HuH-7.5 (cell line): ENCODE measurements at regions not wholly inside any gene's neighbourhood (a gene's known extent, or its start where the extent isn't known, plus 50 kb on each side); places are given as distances from the start of the nearest gene placed in this dataset.
"Not testable (repeated sequence)": the region's sequence is repeated elsewhere in the genome, so short reads cannot be mapped to it uniquely, and the experiment has no call there.

Source experiments
- DNase-seq: peaks from one replicate; pipeline ENCODE4 v3.0.0; 2011; ENCODE audit warnings: low spot score

DNA sequence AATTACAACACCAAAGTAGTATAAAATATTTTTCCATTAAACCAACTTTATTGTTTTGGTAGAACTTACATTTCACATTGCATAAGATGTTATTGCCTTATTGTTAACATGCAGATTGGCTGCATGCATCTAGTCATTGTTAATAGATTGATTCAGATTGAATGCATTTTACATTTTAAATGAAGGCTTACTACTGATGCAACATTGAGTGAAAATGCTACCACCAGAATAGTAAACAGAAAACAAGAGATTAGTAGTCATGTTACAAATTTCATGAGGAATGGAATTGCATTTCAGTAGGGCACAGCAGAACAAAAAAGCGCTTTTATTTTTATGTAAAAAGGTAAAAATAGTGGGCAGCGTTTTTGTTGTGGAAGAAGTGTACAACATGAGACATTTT lies 298.3 kb downstream of the ARL4A start:
- no peak for DNase-seq

DNA sequence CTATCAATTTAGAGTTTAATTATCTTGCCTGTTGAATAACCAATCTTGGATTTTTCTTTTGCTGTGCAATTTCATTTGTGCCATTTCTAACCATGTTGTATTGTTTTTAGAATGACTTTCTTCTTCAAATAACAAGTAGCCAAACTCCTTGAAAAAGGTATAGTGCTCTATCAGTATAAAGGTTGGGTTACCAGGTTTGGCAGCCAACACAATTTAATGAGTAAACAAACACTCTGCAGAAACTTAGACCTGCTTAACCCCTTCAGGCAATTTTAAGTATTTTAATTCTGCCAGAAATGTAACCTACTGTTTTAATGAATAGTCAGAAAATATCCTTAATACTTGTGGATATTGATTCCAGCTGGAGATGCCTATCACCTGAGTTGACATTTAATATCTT lies 299.8 kb downstream of the ARL4A start:
- no peak for DNase-seq

DNA sequence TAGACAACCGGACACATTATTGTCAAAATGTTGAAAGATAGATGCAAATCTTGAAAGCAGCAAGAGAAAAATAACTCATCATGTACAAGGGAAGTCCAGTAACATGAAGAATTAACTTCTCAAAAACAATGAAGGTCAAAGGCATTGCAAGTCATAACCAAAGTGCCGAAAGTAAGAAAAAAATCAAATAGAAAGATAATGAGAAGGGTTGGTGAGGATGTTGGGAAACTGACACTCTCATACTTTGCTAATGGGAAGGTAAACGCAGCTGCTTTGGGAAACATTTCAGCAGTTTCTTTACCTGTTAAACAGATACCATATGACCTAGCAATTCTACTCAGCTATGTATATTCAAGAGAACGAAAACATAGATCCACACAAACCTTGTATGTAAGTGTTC lies 303.0 kb downstream of the ARL4A start:
- DNase-seq: no peak

DNA sequence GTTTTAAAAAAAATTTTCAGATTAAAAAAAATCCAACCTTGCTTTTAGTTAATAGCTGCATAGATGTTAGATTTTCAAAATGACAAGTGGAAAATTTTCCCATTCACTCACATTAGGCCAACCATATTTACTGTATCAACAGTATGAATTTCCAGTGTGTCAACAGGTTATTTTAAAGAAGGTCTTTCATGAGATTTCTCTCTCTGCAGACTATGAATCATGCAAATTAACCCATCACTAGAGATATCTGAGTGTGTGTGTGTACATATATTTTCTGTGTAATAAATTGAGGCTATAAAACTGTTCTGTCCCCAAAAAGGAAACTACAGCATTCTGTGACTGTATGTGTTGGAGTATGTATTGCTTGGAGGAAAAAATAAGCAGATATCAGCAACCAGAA lies 305.6 kb downstream of the ARL4A start:
- DNase-seq: no peak

DNA sequence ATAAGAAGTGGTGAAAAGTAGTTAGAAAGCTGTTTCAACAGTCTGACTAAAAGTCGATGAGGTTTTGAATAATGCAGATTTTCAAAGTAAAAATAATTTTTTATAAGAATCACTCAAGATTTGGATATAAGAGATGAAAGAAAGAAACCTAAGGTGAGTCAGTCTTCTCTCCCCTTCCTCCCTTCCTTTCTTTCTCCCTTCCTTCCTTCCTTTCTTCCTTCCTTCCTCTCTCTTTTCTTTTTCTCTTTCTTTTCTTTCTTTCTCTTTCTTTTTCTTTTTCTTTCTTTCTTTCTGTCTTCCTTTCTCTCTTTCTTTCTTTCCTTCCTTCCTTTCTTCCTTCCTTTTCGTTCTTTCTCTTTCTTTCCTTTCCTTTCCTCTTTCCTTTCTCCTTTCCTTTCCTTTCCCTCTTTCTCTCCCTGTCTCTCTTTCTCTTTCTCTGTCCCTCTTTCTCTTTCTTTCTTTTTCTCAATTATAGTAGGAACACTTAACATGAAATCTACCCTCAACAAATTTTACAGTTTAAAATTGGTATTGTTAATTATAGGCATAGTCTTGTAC lies 308.6 kb downstream of the ARL4A start:
- DNase-seq: no peak

DNA sequence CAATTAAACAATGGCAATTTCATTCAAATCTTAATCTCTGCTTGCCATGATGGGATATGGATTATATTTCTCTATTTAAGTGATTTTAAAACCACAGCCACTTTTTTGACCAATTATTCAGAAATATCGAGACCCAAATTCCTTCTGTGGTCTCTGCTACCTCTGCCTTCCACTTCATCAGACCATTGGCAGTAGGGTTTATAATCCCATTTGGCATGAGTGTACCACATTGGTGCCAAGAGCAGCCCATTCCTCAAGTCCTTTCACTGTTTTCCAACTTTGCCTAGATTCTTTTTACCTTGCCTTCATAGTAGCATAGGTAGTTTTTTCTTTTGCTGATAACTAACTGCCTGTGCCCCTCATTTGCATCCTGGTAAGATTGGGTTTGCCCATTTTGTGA lies 319.9 kb downstream of the ARL4A start:
- DNase-seq: no peak

DNA sequence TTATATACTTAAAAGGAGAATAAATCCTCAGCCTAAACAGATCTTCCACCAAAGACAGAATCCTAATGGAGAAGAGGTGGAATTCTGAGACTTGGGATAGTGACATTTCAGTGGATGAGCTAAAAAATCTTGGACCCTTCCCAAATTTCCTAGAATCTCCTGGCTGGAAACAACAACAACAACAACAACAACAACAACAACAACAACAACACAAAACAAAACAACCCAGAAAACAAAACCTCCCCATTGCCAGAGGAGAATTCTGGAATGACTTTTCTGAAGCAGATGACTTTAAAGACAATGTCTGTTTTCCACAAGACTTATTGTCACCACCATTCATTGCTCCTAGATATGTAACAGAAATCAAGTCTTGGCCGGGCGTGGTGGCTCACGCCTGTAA lies 322.1 kb downstream of the ARL4A start:
- no peak for DNase-seq

DNA sequence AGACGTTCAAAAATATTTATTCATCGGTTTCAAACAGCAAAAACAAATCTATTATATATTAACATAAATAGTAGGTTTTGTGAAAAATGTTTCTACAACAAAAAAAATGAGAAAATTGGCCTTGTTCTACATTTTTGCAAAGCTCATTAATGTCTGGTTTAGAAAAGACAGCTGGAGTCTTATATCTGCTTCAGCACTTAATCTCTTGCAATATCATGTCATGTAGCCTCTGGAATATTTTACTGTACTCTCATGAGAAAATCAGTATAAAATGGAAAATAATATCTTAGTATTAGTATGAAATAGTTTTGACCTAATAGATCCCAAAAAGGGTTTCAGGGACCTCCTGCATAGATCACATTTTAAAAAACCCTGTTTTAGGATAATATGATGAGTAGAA lies 326.6 kb downstream of the ARL4A start:
- no peak for DNase-seq

DNA sequence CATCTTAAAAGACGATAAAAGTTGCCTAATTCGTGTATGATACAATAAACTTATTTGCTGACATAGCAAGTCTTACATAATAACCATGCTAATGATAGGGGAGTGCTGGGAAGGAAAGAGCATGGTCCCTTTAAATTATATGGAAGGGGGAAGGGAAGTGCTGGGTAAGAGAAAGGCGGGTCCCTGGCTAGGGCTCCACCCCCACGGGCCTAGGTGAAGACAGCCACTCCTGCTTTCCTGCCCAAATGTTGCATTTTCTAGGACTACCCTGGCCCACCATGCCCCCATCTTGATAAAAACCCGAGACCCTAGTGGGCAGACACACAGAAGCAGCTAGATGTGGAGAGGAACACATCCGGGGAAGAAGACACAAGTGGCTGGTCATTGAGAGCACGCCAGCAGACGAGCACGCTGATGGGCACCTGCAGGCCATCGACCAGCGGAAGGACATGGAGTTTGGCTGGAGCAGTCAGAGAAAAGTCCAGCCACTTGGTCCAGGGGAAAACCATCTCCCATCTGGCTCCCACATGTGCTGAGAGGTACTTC lies 328.7 kb downstream of the ARL4A start:
- no peak for DNase-seq

DNA sequence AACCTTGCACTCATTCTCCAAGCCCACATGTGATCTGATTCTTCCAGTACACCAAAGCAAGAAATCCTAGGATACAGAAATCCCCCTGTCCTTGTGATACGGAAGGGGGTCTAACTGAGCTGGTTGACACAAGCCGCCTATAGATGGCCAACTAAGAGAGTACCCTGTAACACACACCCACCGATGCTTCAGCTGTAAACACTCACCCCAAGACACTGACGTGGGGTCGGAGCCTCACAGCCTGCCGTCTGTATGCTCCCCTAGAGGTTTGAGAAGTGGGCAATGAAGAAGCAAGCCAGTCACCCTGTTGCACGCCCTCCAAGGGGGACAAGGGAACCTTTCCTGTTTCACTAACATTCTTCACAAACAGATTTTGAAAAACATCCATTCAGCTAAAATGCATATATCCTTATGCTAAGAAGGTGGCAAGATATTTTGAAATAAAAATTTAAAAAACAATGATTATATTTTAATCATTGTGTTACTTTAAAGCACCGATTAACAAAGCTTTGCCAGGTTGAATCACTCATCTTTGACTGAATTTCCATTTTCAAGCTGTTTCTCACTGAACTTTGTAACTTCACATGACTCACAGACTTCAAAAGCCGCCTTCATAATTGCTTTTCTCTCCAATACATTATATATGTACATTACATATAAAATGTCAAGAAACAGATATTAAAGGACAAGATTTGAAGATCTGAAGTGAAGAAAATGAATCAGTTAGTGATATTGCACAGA lies 329.3 kb downstream of the ARL4A start:
- no peak for DNase-seq

DNA sequence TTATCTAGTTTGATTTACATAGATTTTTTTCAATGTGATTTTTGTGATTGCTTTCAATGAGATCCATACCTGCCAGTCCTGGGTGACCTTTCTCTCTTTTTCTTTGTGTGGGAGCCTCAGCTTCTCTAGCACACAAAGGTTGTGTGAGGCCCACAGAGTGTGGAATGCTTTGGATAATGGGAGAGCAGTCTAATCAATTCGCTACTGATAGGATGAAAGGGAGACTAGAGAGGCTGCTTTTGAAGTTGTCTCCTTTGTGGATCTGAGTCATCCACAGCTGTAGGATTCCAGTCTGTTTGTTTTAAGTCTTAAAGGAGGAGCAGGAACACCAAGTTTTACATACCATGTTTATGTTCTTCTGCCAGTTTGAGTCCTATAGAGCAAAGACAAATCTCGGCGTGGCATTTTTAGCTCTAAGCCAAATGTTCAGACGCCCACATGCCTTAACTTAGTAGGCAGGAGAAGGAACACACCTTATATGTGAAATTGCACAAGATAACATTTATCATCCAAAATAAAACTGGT lies 330.0 kb downstream of the ARL4A start:
- DNase-seq: peak; percentile 34

DNA sequence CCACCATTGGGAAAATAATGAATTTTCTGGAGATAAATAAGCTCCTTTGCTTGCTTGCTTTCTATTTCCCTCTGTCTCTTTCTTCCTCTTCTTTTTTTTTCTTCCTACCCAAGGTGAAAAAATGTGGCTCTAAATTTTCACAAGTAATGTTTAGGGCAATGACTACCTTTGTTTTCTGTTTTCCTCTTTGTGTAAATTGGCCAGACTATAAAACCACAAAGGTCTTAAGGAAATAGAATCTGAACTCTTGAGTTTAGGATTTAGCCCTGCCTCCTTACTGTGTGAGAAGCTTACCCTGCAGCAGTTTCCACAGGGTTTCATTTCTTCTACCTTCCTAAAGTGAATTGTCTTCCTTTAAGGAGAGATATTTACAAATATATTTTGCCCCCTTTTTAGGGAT lies 330.4 kb downstream of the ARL4A start:
- DNase-seq: no peak

DNA sequence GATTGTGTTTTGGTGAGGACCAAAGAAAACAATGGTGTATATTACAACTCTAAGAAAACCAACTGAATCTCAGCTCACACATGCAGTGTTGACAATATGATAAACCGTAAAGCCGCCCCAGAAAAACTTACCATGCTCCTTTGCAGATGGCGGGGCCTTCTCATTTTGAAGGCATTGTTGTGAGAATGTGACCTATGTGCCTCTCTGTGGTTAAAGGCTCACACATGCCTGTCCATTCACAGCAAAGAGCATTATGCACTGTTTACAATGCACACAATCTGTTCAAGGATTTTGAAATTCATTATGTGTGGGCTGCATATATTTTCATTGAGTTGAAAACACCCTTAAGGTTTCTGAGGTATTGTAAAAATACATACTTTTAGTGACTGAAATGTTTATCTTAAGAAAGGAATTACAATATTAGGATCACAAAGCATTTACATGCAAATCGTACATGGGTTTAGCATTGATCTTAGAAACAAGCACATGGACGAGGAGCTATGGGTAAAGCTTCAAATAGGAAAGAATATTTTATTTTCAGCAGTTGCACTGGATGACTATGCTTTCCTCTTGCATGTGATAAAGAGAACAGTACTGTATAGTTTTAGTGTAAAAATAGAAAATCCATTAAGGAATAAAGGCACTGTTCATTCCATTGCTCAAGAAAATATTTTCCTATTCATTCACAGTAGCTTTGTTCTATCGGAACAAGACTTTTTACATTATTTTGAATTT lies 334.3 kb downstream of the ARL4A start:
- DNase-seq: no peak

DNA sequence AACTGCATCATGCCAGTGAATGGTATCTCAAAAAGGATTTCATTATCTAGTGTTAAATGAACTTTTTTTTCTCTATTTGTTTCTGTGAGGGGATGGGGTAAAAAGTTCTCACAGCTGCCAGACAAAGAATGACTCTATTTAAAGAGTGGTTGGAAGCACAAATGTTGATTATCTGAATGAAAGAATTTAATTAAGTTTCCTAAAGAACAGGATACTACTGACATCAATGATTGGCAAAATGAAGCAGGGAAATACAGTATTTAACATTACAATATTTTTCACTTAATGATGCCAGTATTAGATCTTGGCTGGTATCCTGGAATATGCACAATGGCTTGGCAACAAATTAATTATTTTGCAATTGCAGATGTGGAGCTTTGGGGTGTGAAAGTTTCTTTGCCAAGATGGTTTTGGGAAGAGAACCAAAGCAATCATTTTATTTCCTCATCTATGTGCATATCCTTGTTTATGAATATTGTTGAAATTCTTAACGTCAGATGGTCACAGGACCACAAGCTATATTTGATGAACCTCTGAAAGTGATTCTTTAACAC lies 336.8 kb downstream of the ARL4A start:
- DNase-seq: no peak

DNA sequence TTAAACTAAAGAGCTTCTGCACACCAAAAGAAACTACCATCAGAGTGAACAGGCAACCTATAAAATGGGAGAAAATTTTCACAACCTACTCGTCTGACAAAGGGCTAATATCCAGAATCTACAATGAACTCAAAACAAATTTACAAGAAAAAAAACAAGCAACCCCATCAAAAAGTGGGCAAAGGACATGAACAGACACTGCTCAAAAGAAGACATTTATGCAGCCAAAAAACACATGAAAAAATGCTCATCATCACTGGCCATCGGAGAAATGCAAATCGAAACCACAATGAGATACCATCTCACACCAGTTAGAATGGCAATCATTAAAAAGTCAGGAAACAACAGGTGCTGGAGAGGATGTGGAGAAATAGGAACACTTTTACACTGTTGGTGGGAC lies 337.6 kb downstream of the ARL4A start:
- not testable (repeated sequence) for DNase-seq

DNA sequence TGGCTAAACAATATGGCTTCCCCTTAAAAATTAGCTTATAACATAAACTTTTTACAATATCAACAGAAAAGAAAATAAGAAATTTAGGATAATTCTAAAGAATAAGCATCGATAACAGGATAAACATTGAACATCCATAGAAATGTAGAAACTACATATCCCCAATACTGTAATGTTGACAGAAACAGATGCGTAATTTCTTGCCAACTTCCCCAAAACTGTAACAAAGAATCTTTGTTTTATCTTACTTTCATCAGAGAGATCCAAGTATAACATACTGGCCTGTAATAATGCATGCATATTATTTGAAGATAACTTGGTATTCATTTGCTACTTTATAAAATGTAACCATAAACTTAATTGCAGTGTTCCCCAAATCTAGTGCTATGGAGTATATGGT lies 339.9 kb downstream of the ARL4A start:
- DNase-seq: no peak

DNA sequence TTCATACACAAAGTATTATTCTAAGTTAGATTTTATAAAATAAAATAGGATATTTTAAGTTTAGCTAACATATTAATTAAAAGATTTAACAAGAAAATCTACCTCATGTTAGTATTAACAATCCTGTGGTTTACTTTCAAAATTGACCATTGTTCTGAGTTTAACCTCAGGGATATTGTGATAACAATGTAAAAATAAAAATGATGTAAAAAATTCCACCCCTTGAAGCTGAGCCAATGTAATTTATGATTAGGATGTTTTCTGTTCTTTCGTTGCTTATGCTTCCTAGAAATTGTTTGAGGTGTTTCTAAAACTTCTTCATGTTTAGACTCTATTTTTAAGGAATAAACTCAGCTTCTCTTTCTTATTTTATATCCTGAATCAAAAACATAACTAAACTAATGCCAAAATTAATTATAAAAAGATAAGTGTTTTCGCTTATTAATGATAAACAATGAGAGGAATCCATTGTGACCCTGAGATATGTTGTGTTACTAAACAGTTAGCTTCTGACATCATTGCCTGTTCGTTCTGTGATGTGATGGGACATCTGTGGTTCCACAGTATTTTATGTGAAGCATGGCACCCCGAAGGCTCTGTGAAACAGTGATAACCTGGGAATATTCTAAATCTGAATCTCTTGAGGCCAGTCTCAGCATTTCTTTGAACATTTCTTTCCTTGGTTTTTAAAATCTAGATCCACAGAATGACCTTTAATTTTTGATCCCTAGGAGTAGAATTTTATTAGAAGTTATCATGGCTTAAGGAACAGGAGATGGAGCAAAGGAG lies 340.8 kb downstream of the ARL4A start:
- no peak for DNase-seq

DNA sequence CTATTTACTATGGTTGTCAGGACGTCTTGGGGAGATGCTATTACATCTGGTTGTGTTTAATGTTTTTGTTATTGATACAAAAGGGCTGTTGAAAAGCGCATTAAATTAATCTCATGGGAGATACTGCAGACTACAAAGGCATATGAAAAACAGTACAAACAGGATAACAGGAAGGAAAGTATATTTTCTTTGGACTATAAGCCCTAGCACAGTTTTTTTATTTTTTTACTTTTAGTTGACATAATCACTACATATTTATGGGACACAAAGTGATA lies 341.3 kb downstream of the ARL4A start:
- no peak for DNase-seq

DNA sequence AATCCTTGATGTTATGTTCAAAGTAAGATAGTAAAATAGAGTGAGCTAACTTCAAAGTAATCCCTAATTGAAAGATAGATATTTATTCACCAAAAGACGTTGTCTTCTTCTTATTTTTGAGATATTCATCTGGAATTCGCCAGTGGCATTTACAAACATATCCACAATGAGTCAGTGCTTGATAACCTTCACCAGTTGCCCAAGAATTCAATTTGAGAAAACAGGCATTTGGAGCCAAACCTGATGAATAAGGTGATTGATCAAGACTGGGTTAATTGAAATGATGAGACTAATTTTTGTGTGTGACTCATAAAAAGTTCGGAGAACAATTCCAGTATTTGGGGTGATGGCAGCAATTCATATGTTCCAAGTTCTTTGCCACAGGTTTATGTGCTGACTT lies 344.0 kb downstream of the ARL4A start:
- DNase-seq: no peak

DNA sequence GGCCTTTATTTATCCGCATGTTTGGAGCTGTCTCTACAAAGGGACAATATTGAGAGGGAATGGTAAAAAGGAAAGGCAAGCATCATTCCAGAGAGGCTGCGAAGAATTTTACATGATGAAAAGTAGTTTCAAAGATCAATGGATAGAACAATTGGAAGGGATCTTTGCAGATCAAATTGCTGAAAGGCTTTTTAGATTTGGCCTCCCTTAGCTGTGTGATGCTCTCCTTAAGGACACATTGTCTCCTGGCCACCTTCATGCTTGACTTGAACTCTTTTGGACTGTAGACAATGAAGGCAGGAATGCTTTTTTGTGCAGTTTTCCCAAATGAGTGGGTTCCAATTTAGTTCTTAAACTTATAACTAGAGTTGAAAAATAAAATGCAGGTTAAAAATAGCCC lies 344.7 kb downstream of the ARL4A start:
- no peak for DNase-seq

DNA sequence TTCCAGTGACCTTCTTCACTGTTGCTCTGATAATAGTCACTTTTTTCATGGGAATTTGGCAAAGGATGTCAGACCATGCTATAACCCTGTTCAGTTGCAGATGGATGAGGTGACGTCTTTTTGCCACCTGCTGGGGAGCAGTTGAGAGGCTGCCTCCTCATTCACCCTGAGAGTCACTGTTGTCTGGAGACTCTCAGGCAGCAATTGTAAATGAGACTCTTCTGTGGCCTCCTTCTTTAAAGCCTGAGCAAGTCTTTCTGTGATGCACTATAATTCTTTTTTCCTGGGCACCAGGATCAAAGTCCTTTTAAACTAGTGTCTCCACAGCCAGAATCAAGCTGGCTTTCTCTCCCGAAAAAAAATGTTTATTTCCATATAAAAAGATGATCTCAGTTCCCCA lies 345.1 kb downstream of the ARL4A start:
- DNase-seq: no peak

DNA sequence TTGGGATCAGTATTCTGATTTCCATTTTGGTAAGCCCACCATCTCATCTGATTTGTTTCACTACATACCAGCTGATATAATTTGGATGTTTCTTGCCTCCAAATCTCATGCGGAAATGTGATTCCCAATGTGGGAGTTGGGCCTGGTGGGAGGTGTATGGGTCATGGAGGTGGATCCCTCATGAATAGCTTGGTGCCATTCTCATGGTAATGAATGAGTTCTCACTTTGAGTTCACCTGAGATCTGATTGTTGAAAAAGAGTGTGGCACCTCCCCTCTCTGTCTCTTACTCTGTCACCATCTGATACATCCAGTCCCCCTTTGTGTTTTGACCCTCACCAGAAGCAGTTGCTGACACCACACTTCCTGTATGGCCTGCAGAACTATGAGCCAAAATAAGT lies 347.3 kb downstream of the ARL4A start:
- no peak for DNase-seq
